Ovary (tissue), 7 donors: ENCODE measurements at regions not wholly inside any gene's neighbourhood (a gene's known extent, or its start where the extent isn't known, plus 50 kb on each side); places are given as distances from the start of the nearest gene placed in this dataset.

Source experiments
- DNase-seq, 5 donors: peaks; one replicate each; pipeline ENCODE4 v3.0.0-alpha.2; 2019 to 2020
- H3K27ac ChIP-seq, 2 donors: fragments of 200-600 bp; one replicate each; pipeline versions ENCODE4 v1.5.1 to v1.8.0; 2019 to 2022
- H3K27me3 ChIP-seq: fragments of 200-600 bp; one replicate; pipeline ENCODE4 v1.8.0; 2022
- H3K36me3 ChIP-seq: fragments of 200-600 bp; sonication (generic); one replicate; pipeline ENCODE4 v1.5.1; 2019
- H3K4me1 ChIP-seq: one replicate; pipeline ENCODE4 v1.8.1; 2013; ENCODE audit warnings: mild to moderate bottlenecking, moderate library complexity; ENCODE audit not compliant: insufficient read depth
- H3K4me3 ChIP-seq: fragments of 200-600 bp; sonication (generic); one replicate; pipeline ENCODE4 v1.5.1; 2017
- H3K9me3 ChIP-seq, 2 donors: fragments of 200-600 bp in 1 of 2; sonication (generic) in 1 of 2; one replicate each; pipeline versions ENCODE4 v1.5.1 to v1.8.1; 2013 to 2019; ENCODE audit warnings: mild to moderate bottlenecking in 1 of 2, moderate library complexity in 1 of 2
- EP300 ChIP-seq: sonication (generic); formaldehyde crosslinking; IDR thresholded peaks from one replicate; pipeline ENCODE4 v1.6.1; 2017; ENCODE audit warnings: antibody characterized with exemption
- POLR2A ChIP-seq: fragments of 450-650 bp; IDR thresholded peaks from one replicate; pipeline ENCODE4 v1.6.1; 2017; ENCODE audit warnings: antibody characterized with exemption, mild to moderate bottlenecking, moderate library complexity
- WGBS, 3 donors: extraction: QIAGEN DNeasy Blood & Tissue Kit in 1 of 3; methylation state at CpG; one replicate each; pipeline versions ENCODE4 v1.1.5 to v1.1.7; 2013 to 2017; 5-methylcytosine and 5-hydroxymethylcytosine counted together
- intact Hi-C, 4 donors: fragments of 100-400 bp; cut with DNase I; formaldehyde crosslinking; loops; one replicate each; pipeline versions ENCODE4 v1.11.0 to v1.15.1; 2022 to 2023
- TF ChIP-seq, protein P1 (sequence below), 3 donors: fragments of 450-650 bp in 2 of 3; fragments of 200-600 bp in 1 of 3; IDR thresholded peaks; one replicate each; pipeline versions ENCODE4 v1.5.1 to v1.8.0; 2016 to 2022; ENCODE audit warnings: antibody characterized with exemption in 3 of 3, mild to moderate bottlenecking in 1 of 3
- donor health status: DM: no; HTN: no; CAD: no; lungs with moderate emphysema.
- donor health status: DM: no; HTN: no; CAD: no.
- donor health status: Bipolar disorder and iron deficiency.
- donor health status: DM: no; HTN: no; CAD: no.
- donor health status: DM: yes; HTN: yes; CAD: no.

- H3K27me3 ChIP-seq = no peaks in the 10 kb centered on the region
- DNase-seq = no peak
- no peaks in the 10 kb centered on the region for H3K36me3 ChIP-seq
- H3K9me3 ChIP-seq = no peaks in the 10 kb centered on the region
- intact Hi-C loops = no loop called here
- H3K4me3 ChIP-seq = no peak overlapping the region
- H3K4me1 ChIP-seq = no peaks in the 10 kb centered on the region
- no peak overlapping the region for H3K27ac ChIP-seq
- WGBS, 3 donors = 96 to 99% (median 98%) methylated on average over 2 of the region's 2 CpGs
- no peak for TF ChIP-seq EP300
- TF ChIP-seq POLR2A = no peak
- TF ChIP-seq, protein P1, sequence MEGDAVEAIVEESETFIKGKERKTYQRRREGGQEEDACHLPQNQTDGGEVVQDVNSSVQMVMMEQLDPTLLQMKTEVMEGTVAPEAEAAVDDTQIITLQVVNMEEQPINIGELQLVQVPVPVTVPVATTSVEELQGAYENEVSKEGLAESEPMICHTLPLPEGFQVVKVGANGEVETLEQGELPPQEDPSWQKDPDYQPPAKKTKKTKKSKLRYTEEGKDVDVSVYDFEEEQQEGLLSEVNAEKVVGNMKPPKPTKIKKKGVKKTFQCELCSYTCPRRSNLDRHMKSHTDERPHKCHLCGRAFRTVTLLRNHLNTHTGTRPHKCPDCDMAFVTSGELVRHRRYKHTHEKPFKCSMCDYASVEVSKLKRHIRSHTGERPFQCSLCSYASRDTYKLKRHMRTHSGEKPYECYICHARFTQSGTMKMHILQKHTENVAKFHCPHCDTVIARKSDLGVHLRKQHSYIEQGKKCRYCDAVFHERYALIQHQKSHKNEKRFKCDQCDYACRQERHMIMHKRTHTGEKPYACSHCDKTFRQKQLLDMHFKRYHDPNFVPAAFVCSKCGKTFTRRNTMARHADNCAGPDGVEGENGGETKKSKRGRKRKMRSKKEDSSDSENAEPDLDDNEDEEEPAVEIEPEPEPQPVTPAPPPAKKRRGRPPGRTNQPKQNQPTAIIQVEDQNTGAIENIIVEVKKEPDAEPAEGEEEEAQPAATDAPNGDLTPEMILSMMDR (IDR thresholded peaks at IDR 0.05) = no peak
Observed at GRCh38 chr5:124990723-124991122, 244.3 kb upstream of the ZNF608 start.

- H3K27me3 ChIP-seq = no peaks in the 10 kb centered on the region
- H3K27ac ChIP-seq = no peak overlapping the region
- no peak overlapping the region for H3K4me3 ChIP-seq
- WGBS, 3 donors = 25 to 47% (median 40%) methylated on average over 4 of the region's 4 CpGs
- DNase-seq = no peak
- TF ChIP-seq EP300 (no peak), POLR2A (no peak)
- TF ChIP-seq, protein P1 (IDR thresholded peaks at IDR 0.05) = no peak
- intact Hi-C loops = no loop called here
- no peaks in the 10 kb centered on the region for H3K4me1 ChIP-seq
- H3K36me3 ChIP-seq = no peaks in the 10 kb centered on the region
- no peaks in the 10 kb centered on the region for H3K9me3 ChIP-seq
Observed at GRCh38 chr5:124995421-124995820, 249.0 kb upstream of the ZNF608 start.

GRCh38 chr5:124996023-124996763, 249.8 kb upstream of the ZNF608 start:
- 43 to 72% (median 59%) methylated on average over 4 of the region's 4 CpGs for WGBS, 3 donors
- intact Hi-C loops = no loop called here
- DNase-seq = no peak
- Histone ChIP-seq H3K4me1 (no peaks in the 10 kb centered on the region), H3K9me3 (no peaks in the 10 kb centered on the region), H3K27me3 (no peaks in the 10 kb centered on the region), H3K4me3 (no peak overlapping the region), H3K36me3 (no peaks in the 10 kb centered on the region), H3K27ac (no peak overlapping the region)
- TF ChIP-seq EP300 (no peak), POLR2A (no peak)
- TF ChIP-seq, protein P1 (IDR thresholded peaks at IDR 0.05) = no peak

DNA sequence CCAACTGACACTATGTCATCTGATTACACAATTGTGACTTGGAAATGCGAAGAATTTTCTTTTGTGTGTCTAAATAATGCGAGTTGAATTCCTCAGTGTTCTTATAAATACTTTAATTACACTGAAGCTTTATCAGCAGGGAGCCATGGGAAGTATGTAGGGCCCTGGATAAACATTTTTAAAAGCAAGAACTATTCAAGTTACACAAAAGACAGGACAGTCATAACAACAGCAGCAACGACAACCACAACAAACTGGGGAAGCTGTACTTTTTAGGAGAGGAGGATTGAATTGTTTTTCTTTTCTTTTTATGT, 250.3 kb upstream of the ZNF608 start:
- TF ChIP-seq POLR2A (no peak), EP300 (no peak)
- TF ChIP-seq, protein P1 (IDR thresholded peaks at IDR 0.05) = no peak
- H3K36me3 ChIP-seq = no peaks in the 10 kb centered on the region
- no peak for DNase-seq
- 23 to 37% (median 29%) methylated on average over 3 of the region's 3 CpGs for WGBS, 3 donors
- no peaks in the 10 kb centered on the region for H3K4me1 ChIP-seq
- no peak overlapping the region for H3K27ac ChIP-seq
- no peaks in the 10 kb centered on the region for H3K27me3 ChIP-seq
- H3K9me3 ChIP-seq = no peaks in the 10 kb centered on the region
- no peak overlapping the region for H3K4me3 ChIP-seq
- intact Hi-C loops = no loop called here
